SK-N-SH treated with all-trans-retinoic acid at 6 μM for 48 hours (cell line): ENCODE measurements at regions not wholly inside any gene's neighbourhood (a gene's known extent, or its start where the extent isn't known, plus 50 kb on each side); places are given as distances from the start of the nearest gene placed in this dataset.

Source experiments
- ESRRG ChIP-seq: fragments of 250-450 bp; sonication (Bioruptor Pico); IDR thresholded peaks from 2 replicates; pipeline ENCODE4 v1.6.1; 2021; ENCODE audit warnings: mild to moderate bottlenecking
- OSR1 ChIP-seq: fragments of 250-450 bp; sonication (Bioruptor Pico); IDR thresholded peaks from 2 replicates; pipeline ENCODE4 v1.8.0; 2022; ENCODE audit warnings: moderate library complexity, mild to moderate bottlenecking, inconsistent platforms
- TOX ChIP-seq: fragments of 250-450 bp; sonication (Bioruptor Pico); IDR thresholded peaks from 2 replicates; pipeline ENCODE4 v1.8.0; 2021; ENCODE audit warnings: mild to moderate bottlenecking, moderate library complexity, borderline replicate concordance

DNA sequence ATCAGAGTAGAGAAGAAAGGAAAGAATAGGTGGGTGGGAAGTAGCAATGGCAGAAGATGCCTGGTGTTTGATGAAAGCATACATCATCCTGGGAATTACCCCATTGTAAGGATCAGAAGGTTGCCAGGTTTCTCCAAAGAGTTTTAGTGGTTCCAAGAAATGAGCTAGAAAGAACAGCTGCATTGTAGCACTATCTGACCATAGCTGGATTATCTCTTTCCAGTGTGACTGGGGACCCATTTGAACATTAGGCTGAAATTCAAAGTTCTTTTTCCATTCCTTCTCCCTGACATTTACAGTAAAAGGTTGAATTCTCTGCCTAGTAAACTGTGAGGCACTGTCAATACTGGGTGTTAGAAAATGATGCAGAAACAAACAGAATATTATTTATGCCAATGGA is 244.4 kb downstream of the GALC start:
- TF ChIP-seq OSR1 (CRISPR knock-in tag) (no peak), ESRRG (CRISPR knock-in tag) (no peak), TOX (CRISPR knock-in tag) (no peak)
